ENCODE measurements at regions not wholly inside any gene's neighbourhood (a gene's known extent, or its start where the extent isn't known, plus 50 kb on each side); places are given as distances from the start of the nearest gene placed in this dataset.
"Not testable (repeated sequence)": the region's sequence is repeated elsewhere in the genome, so short reads cannot be mapped to it uniquely, and the experiment has no call there.

DNA sequence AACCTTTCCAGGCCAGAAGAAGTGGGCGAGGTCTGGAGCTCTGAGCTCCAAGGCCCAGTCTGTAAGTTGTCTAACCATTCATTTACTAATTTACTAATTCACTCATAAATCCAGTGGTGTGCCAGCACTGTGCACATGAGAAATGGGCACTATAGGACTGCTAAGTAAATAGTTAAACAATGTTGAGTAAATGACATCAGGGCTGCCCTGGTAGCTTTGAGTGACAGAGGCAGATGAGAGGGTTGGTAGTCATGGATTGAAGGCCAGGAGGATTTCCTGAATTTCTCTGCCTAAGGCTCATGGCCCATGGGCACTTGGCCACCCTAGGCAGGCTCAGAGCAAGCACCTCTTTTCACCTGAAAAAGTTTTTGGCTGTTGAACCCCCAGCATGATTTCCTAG is 216.9 kb upstream of the RXFP2 start:
- no peak for DNase-seq

DNA sequence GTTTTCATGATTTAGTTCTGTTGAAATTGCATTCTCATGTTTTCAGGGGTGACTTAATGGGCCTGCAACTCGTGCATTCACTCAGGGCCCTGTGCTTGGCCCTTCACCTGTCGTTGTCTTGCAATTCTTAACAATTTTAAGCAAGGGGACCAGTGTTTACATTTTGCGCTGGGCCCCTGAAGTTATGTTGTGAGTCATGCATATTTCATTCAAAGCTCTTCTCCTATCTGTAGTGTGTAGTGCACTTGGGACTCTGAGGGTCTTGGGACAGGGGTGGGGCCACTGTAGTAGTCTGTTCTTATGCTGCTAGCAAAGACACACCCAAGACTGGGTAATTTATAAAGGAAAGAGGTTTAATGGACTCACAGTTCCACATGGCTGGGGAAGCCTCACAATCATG is 211.2 kb upstream of the RXFP2 start:
- DNase-seq, result no peak

DNA sequence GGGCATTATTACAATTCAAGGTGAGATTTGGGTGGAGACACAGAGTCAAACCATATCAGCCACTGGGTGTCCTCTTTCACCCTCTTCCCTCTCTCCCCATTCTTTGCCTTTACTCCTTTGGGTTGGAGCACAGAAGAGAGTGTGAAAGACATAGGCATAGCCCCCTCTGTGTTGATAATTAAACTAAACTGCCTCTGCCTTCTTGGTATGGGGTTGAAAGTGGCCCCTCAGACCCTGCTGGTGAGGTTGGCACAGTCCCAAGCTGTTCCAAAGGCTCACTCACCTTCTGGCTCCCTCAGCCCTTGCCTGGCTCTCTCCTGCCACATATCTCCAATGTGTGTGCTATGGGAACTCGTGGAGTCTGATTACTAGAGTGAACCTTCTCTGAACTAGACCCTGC is 210.6 kb upstream of the RXFP2 start:
- no peak for DNase-seq

DNA sequence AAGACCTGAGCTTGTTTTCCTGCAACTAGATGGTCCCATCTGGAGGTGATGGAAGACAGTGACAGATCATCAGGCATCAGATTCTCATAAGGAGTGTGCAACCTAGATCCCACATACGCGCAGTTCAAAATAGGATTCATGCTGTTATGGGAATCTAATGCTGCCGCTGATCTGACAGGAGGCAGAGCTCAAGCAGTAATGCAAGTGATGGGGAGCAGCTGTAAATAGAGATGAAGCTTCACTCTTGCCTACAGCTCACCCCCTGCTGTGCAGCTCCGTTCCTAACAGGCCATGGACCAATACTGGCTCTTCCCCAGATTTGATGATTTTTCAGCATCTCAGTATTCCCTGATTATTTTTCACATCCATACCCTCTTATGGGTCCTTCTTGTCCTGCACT is 208.4 kb upstream of the RXFP2 start:
- no peak for DNase-seq

DNA sequence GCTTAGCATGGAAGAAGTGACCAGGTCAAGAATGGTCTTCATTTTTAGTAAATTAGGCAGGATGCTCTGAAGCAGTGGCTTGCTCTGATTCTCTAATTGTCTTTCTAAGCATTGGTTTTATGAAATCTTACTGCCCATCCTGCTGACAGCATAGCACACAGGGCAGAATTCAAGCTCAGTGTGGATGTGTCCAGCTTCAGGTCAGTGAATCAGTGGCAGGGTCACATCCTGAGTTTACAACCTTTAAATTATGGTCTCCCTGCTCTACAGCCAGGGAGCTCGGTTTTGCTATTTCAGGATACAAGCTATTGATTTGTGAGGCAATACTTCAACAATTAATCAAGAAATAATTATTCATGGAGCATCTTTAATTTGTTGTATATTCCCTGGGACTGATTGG is 202.3 kb upstream of the RXFP2 start:
- DNase-seq, result no peak

DNA sequence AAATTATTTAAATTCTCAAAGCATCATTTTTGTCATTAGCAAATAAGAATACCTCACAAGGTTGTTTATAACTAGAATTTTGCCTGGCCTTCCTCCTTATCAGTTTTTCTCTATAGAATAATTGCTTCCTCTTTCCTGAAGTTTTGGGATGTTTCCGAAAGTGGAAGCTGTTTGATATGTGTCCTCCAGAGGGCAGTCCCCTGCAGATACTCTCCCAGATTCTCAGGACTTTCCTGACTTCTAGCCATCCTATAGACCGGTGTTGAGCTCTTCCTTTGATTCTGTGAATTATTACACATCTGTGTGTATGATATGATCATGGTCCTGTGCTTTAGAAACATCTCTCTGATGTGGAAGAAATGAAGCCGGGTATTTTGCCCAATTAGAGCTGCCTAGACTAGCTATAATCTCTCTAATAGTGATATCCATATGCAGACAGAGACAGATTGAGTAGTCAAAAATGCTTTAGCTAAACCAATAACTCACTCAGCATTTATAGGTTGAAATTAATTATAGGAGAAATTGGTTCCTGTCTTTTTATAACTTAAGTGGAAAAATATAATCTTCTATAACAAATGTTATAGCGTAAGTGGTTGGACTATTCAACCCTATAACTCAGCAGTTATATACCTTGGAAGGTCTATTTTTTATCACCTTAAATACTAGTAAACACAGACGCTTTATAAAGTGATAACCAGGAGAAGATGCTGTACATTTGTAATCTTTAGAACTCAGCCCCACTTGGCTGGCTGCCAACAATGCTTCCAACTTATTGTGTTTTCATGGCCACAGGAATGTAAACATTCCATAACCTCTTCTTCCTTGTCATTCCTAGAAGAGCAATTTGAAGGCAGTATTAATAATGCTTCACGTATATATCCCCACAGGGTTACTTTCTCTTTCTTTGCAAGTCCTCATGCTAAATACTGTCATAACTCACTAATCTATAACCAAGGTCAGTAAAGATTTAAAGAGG is 201.0 kb upstream of the RXFP2 start:
- DNase-seq, result no peak

DNA sequence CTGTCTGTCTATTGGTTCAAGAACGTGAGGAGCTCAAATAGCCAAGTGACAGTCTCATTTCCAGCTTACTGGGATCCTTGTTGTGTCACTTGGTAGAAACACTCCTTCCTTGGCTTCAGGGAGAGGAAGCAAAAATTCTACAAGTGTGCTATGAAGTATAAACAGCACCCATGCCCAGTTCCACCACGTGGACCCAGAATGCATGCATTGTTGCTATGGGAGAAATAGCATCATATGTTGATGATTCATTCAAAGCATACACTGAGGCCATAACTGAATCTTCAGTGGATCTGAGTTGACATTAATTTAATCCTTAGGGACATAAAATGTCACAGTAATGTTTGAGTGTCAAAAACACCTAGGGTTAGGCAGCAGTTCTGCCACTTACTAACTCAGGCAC is 199.0 kb upstream of the RXFP2 start:
- DNase-seq, result no peak

DNA sequence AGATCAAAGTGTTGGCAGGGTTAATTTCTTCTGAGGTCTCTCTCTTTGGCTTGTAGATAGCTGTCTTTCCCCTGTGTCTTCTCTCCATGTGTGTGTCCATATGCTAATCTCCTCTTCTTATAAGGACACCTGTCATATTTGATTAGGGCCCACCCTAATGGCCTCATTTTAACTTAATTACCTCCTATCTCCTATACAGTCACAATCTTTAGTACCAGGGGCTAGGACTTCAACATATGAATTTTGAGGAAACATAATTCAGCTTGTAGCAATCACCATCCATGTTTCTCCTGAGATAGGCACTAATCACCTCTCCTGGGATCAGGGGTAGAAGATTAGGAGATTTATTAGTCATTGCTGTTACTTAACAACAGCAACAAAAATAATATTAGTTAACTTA is 196.1 kb upstream of the RXFP2 start:
- no peak for DNase-seq

DNA sequence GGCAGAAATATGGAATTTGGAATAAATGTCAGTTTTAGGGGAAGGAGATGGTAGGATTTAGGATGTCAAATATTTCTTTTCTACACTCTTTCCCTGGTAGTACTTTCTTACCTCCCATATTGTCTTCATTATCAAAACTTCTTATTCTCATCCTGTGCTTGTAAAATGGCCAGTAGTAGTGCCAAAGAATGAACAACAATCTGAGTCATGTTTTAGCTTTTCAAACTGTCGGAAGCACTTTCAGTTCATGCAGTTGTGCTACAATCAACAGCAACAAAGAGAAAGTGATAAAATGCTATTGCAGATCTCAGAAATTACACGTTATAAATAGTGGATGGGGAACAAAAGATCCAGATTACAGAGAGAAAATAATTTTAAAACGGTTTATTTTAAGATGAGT is 193.7 kb upstream of the RXFP2 start:
- DNase-seq, result no peak

DNA sequence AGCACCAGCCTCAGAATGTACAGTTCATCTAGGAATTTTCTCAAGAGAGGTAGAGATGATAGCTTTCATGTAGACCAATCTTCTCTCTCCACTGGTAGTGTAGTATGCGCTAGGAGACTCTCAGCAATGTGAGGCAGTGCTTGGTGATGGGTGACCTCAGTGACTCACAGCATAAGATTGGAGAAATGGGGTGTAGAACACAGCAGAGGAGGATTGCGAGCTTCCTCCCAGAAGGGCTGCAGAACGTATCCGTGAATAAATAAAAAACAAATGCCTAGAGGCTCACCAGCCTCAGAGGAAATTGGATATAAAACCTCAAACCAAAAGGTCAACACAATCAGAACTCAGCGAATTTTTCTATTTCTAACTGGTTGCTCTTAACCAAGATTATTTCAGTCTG is 182.9 kb upstream of the RXFP2 start:
- DNase-seq, result no peak

DNA sequence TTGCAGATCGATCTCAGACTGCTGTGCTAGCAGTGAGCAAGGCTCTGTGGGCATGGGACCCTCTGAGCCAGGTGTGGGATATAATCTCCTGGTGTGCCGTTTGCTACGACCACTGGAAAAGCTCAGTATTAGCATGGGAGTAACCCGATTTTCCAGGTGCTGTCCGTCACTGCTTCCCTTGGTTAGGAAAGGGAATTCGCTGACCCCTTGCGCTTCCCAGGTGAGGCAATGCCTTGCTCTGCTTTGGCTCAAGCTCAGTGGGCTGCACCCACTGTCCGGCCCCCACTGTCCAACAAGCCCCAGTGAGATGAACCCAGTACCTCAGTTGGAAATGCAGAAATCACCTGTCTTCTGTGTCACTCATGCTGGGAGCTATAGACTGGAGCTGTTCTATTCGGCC is 155.1 kb upstream of the RXFP2 start:
- not testable (repeated sequence) for DNase-seq

DNA sequence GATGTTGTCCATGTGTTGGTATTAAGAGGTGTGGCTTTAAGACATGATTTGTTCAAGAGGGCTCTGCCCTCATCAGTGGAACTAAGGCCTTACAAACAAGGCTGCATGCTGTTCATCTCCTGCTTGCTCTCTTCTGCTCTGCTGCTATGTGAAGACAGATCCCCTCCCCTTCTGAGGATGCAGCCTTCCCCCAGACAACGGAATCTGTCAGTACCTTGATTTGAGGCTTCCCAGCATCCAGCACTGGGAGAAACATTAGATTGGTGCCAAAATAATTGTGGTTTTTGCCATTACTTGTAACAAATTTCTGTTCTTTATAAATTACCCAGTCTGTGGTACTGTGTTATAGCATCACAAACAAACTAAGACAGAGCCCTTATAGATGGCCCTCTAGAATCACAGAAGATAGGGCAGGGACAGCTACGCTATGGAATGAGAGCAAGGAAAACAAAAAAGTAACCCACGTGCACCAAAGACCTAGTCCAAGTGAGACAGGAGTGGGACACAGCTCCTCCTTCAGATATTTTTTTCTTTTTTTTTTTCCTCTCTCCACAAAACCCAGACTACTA is 151.5 kb upstream of the RXFP2 start:
- DNase-seq, result no peak

DNA sequence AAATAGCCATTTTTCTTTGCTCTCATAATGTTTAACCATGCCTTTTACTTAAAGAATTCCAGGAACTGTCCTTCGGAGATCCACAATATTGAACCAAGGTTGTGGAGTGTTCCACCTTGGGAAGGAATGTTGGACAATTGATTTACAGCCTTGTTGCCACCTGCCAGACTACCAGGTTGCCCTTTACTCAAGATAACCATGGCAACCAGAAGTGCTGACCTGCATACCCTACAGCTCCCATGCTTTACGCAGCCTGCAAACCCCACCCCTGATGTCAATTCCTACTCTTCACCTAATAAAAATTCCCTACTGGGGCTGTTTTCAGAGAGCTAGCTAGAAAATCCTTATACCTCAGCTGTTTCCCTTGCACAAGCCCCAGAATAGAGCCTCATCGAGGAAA is 151.0 kb upstream of the RXFP2 start:
- DNase-seq, result no peak

DNA sequence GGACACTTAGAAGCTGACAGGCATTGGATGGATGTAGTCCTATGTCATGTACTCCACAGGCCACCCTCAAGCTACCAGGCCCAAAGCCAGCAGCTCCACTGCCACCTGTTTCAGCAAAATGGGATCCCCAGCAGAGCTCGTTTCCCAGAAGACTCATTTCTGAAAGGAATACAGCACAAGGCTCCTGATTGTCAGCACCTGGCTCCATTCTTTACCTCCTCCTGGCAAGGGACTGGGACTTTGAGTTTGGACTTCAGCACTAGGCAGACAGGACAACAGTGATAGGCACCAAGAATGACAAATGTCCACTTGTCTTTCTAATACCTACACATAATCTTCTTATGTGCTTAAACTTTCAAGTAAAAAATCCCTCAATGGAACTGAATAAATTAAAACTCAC is 150.4 kb upstream of the RXFP2 start:
- DNase-seq, result no peak

DNA sequence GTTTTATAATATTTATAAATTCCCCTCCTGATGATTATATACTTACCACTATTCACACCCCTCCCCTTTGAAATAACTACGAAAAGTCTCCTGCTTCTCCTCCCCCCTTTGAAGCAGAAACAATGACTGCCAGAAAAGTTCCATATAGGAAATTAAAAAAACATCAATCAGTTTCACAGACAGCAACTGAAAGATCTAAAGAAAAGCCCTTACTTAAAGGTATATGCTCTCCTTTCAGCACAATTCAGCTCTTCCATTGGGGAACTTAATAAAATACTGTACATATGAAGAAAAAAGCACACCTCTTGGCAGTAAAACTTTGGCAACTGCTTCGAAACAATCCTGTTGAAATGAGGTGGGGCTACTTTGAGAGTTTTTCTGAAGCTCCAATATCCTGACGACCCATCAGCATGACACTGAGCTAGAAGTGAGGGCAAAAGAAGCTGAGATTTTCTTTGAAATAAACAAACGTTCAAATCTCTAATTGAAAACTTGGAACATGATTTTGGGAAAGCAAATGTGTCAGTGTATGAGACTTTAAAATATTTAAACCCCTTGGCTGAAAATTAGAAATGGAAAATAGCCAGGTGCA is 147.6 kb upstream of the RXFP2 start:
- no peak for DNase-seq

DNA sequence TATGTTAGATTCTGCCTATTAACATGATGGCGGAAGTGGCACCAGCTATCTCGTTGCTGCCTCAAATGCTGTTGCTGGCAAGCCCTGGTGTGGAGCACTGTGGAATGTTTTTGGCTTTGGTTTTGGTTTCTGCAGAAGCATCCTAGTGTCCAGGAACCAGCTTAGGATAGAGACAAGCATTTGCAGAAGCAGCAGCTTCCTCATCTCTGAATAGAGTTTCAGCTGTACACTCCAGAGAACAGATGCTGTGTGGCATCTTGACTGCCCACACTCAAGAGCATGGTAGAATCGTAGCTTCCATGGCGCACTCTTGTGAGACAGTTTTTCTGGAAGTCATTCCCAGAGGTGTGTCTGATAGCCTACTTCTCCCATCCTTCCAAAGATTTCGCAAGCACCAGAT is 145.3 kb upstream of the RXFP2 start:
- no peak for DNase-seq

DNA sequence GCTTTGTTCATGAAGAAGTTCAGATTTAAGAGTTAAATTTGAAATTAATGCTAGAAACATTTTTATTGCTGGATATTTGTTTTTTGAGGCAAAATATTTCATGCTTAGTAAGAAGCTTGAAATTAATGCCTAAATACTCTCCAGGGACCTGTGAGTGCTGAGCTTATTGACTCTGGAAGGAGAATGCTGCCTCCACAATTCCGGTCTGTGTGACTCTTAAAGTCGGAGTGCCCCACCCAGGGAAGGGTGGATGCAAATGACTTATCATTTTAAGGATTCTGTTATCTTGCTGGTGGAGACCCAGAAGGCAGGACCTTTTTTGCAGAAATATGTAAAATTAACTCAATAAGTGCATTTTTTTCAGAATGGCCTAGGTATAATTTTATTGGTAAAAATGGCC is 143.8 kb upstream of the RXFP2 start:
- no peak for DNase-seq

DNA sequence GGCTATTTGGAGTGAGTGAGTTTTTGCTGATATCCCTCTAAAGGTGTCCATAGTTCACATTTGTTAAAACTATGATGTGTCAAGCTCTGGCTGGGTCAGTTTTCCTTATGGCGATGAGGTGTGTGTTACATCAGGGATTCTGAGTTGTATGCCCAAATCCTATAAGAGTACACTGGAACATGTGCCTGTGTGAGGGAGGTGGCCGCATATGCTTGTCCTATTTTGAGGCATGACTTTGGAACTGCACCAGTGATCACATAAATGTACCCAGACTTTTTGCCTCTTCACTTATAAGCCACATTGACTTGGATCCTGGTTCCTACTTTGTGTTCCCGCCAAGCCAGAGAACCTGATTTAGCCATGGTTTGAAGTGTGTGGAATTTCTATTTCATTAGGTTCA is 140.3 kb upstream of the RXFP2 start:
- no peak for DNase-seq

DNA sequence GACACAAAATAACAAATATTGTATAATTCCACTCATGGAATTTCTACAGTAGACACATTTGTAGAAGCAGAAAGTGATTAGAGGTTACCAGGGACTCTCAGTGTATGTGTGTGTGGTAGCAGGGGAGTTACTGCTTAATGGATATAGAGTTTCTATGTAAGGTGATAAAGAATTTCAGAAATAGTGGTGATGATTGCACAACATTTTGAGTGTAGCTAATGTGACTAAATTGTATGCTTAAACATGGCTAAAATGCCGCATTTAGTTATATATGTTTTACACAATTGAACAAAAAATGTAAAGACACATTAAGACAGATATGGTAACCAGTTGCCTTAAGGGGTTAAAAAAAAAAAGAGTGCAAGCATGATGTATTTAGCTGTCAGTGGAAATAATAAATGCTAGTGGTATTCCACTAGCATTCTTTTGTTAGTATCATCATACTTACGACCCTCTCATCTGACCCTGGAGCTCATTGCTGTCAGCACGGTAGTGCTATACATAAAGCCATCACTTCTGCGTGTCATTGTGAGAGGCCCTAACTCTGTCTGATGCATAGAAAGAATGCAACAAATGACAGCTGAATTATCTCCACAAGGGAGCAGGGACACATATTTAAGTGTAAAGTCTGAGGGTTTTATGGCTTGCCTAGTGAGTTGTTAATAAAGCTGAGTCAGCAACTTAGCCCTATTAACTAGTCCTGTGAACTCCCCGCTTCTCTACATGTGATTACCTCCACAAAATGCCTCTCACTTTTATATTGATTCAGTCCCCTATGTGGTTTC is 134.1 kb upstream of the RXFP2 start:
- no peak for DNase-seq

DNA sequence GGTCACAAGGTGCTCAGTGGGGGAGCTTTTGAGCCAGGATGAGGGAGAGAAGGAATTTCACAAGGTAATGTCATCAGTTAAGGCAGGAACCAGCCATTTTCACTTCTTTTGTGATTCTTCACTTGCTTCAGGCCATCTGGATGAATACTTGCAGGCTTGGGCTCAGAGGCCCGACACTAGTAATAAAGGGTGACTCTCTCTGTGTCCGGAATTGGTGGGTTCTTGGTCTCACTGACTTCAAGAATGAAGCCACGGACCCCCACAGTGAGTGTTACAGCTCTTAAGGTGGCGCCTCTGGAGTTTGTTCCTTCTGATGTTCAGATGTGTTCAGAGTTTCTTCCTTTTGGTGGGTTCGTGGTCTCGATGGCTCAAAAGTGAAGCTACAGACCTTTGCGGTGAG is 131.8 kb upstream of the RXFP2 start:
- not testable (repeated sequence) for DNase-seq

DNA sequence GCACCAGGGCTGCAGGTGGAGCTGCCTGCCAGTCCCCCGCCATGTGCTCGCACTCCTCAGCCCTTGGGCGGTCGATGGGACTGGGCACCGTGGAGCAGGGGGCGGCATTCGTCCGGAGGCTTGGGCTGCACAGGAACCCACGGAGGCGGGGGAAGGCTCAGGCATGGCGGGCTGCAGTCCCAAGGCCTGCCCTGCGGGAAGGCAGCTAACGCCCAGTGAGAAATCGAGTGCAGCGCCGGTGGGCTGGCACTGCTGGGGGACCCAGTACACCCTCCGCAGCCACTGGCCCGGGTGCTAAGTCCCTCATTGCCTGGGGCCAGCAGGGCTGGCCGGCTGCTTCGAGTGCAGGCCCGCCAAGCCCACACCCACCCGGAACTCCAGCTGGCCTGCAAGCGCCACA is 130.5 kb upstream of the RXFP2 start:
- DNase-seq, result not testable (repeated sequence)

DNA sequence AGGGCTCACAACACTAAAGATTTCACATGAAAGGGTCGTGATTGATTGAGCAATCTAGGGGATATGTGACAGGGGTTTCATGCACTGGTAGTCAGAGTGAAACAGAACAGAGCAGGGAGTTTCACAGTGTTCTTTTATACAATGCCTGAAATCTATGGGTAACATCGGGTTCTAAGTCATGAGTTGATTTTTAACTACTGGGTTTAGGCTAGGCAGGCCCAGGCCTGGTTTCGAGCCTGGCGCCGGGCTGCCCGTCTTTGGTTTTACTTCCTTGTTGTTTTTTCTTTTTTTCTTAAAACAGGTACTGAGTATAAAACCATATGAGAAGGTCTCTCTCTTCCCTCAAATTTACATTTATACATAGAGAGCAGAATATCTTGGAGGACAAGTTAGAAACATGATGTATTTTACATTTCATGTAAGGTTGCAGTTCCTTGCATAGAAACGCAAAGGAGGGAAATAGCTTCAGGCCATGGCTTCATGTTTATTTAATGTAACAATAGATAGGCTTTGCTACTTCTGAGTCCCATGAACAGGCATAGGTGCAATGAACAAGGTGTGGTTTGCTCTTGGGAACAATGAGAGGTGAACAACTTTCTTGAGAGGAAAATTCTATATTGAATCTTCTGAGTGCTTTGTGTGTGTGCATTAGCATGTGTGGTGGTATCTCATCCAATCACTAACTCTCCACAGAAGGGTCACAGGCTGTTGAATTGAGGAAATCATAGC is 128.9 kb upstream of the RXFP2 start:
- no peak for DNase-seq

DNA sequence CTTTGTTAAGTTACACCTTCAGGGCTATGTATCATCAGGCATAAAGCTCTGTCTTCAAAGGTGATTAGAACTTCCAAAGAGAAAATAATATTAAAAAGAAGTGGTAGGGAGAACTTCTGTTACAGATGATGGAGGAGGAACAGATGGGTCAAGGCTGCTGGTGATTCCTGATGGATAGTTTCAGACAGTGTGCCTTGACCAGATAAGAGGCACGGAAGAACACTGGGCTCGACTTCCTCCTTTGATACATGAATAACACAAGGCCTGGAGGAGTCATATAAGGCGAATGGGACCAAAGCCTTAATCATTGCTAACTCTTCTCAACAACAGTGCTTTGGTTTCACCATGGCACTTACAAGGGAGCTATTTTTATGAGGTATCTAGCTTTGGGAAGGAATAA is 128.1 kb upstream of the RXFP2 start:
- no peak for DNase-seq
